ENCODE measurements at regions not wholly inside any gene's neighbourhood (a gene's known extent, or its start where the extent isn't known, plus 50 kb on each side); places are given as distances from the start of the nearest gene placed in this dataset.

- TF ChIP-seq, protein P1, sequence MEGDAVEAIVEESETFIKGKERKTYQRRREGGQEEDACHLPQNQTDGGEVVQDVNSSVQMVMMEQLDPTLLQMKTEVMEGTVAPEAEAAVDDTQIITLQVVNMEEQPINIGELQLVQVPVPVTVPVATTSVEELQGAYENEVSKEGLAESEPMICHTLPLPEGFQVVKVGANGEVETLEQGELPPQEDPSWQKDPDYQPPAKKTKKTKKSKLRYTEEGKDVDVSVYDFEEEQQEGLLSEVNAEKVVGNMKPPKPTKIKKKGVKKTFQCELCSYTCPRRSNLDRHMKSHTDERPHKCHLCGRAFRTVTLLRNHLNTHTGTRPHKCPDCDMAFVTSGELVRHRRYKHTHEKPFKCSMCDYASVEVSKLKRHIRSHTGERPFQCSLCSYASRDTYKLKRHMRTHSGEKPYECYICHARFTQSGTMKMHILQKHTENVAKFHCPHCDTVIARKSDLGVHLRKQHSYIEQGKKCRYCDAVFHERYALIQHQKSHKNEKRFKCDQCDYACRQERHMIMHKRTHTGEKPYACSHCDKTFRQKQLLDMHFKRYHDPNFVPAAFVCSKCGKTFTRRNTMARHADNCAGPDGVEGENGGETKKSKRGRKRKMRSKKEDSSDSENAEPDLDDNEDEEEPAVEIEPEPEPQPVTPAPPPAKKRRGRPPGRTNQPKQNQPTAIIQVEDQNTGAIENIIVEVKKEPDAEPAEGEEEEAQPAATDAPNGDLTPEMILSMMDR (IDR thresholded peaks at IDR 0.05) = no peak
- TF ChIP-seq POLR2A (IDR thresholded peaks at IDR 0.05) = no peak
Measured at GRCh38 chr2:64781711-64782390, 128.1 kb upstream of the SERTAD2 start.
